GM21367 (cell line): ENCODE measurements at regions not wholly inside any gene's neighbourhood (a gene's known extent, or its start where the extent isn't known, plus 50 kb on each side); places are given as distances from the start of the nearest gene placed in this dataset.
"Not testable (repeated sequence)": the region's sequence is repeated elsewhere in the genome, so short reads cannot be mapped to it uniquely, and the experiment has no call there.

Experiments used
- ATAC-seq: cut with Tn5 transposase; IDR thresholded peaks from one replicate; pipeline ENCODE4 v1.9.1; 2021; ENCODE audit not compliant: unreplicated experiment

GRCh38 chr5:57979671-57980070 lies 480.2 kb downstream of the PLK2 start:
- ATAC-seq, result no peak

GRCh38 chr5:57976506-57976905 lies 483.4 kb downstream of the PLK2 start:
- ATAC-seq, result no peak

GRCh38 chr5:57972099-57972498 lies 487.8 kb downstream of the PLK2 start:
- ATAC-seq, result not testable (repeated sequence)

GRCh38 chr5:57960569-57960968 lies 478.0 kb upstream of the ACTBL2 start:
- ATAC-seq, result no peak

GRCh38 chr5:57956636-57957035 lies 474.0 kb upstream of the ACTBL2 start:
- no peak for ATAC-seq

GRCh38 chr5:57955511-57955910 lies 472.9 kb upstream of the ACTBL2 start:
- ATAC-seq, result no peak

- no peak for ATAC-seq
These were observed 471.2 kb upstream of the ACTBL2 start for GRCh38 chr5:57953792-57954191.

GRCh38 chr5:57950616-57951228 lies 468.1 kb upstream of the ACTBL2 start:
- no peak for ATAC-seq

- no peak for ATAC-seq
These were observed 465.5 kb upstream of the ACTBL2 start for GRCh38 chr5:57948091-57948490.

GRCh38 chr5:57947181-57947580 lies 464.6 kb upstream of the ACTBL2 start:
- ATAC-seq, result no peak

GRCh38 chr5:57940879-57941278 lies 458.3 kb upstream of the ACTBL2 start:
- ATAC-seq, result no peak

GRCh38 chr5:57940236-57940635 lies 457.6 kb upstream of the ACTBL2 start:
- no peak for ATAC-seq

- no peak for ATAC-seq
These were observed 457.2 kb upstream of the ACTBL2 start for GRCh38 chr5:57939771-57940170.

GRCh38 chr5:57939335-57939734 lies 456.7 kb upstream of the ACTBL2 start:
- no peak for ATAC-seq

GRCh38 chr5:57938174-57938557 lies 455.6 kb upstream of the ACTBL2 start:
- no peak for ATAC-seq

- no peak for ATAC-seq
These were observed 455.0 kb upstream of the ACTBL2 start for GRCh38 chr5:57937501-57938173.

- ATAC-seq, result no peak
These were observed 454.4 kb upstream of the ACTBL2 start for GRCh38 chr5:57937025-57937424.

GRCh38 chr5:57932761-57933160 lies 450.1 kb upstream of the ACTBL2 start:
- no peak for ATAC-seq

- no peak for ATAC-seq
These were observed 449.2 kb upstream of the ACTBL2 start for GRCh38 chr5:57931807-57932206.

- no peak for ATAC-seq
These were observed 448.7 kb upstream of the ACTBL2 start for GRCh38 chr5:57931352-57931751.

- no peak for ATAC-seq
These were observed 446.7 kb upstream of the ACTBL2 start for GRCh38 chr5:57929271-57929670.

- ATAC-seq, result not testable (repeated sequence)
These were observed 440.5 kb upstream of the ACTBL2 start for GRCh38 chr5:57923094-57923493.

GRCh38 chr5:57917004-57917403 lies 434.4 kb upstream of the ACTBL2 start:
- no peak for ATAC-seq
